NB4 (cell line): ENCODE measurements at regions not wholly inside any gene's neighbourhood (a gene's known extent, or its start where the extent isn't known, plus 50 kb on each side); places are given as distances from the start of the nearest gene placed in this dataset.

Experiments used
- CTCF ChIP-seq: IDR thresholded peaks from one replicate; pipeline ENCODE4 v1.5.1; 2012; ENCODE audit warnings: low read depth, low read length
- MAX ChIP-seq: IDR thresholded peaks from 2 replicates; pipeline ENCODE4 v1.6.1; 2011; ENCODE audit warnings: low read depth, low read length
- POLR2A ChIP-seq: IDR thresholded peaks from 2 replicates; pipeline ENCODE4 v1.6.1; 2011; ENCODE audit warnings: mild to moderate bottlenecking; ENCODE audit not compliant: insufficient read length; ENCODE audit errors: extremely low read depth

GRCh38 chr15:96959501-96959900 lies 629.0 kb downstream of the NR2F2 start:
- TF ChIP-seq MAX = no peak
- TF ChIP-seq CTCF = no peak
- no peak for TF ChIP-seq POLR2A
